ENCODE measurements at regions not wholly inside any gene's neighbourhood (a gene's known extent, or its start where the extent isn't known, plus 50 kb on each side); places are given as distances from the start of the nearest gene placed in this dataset.
A peak's percentile ranks its signal among the peaks of the same experiment; 100 is the strongest.

- no peak for TF ChIP-seq CTCF (IDR thresholded peaks at IDR 0.05; ENCODE audit: borderline replicate concordance, insufficient read depth, low read depth, low read length)
- H3K4me3 ChIP-seq (ENCODE audit: low read depth, low read length) = no peak overlapping the region
These were observed 62.1 kb upstream of the TEKT1 start for GRCh38 chr17:6893382-6894205.

- TF ChIP-seq CTCF (IDR thresholded peaks at IDR 0.05; ENCODE audit: borderline replicate concordance, insufficient read depth, low read depth, low read length) = peak; percentile 76
These were observed 62.6 kb upstream of the TEKT1 start for GRCh38 chr17:6894206-6894528.

GRCh38 chr17:6901086-6901485, 69.6 kb upstream of the TEKT1 start:
- H3K4me3 ChIP-seq (ENCODE audit: low read depth, low read length) = no peak overlapping the region
- no peak for TF ChIP-seq CTCF (IDR thresholded peaks at IDR 0.05; ENCODE audit: borderline replicate concordance, insufficient read depth, low read depth, low read length)

More at GRCh38 chr17:6894206-6894528, 62.6 kb upstream of the TEKT1 start:
- no peak overlapping the region for H3K4me3 ChIP-seq (ENCODE audit: low read depth, low read length)

GRCh38 chr17:6903326-6903900, 71.9 kb upstream of the TEKT1 start:
- no peak overlapping the region for H3K4me3 ChIP-seq (ENCODE audit: low read depth, low read length)
- no peak for TF ChIP-seq CTCF (IDR thresholded peaks at IDR 0.05; ENCODE audit: borderline replicate concordance, insufficient read depth, low read depth, low read length)

DNA sequence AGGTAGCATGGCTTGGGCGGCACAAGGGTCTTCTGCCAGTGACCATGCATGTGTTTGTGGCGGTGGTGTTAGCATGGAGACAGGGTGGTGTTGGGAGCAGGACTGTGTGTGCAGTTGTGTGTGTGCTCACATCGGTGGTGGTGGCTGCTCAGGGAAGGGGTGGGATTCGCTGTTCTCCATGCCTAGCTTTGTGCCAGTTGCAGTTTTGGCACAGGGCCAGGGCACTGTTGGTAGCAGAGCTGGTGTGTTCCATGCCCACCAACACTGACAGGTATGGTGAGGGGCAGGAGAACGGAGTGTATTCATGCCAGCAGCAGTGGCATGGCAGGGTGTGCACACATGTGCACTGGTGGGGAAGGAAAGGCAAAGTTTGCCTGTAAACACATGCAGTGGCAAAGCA, 77.3 kb upstream of the TEKT1 start:
- H3K4me3 ChIP-seq (ENCODE audit: low read depth, low read length) = no peak overlapping the region
- TF ChIP-seq CTCF (IDR thresholded peaks at IDR 0.05; ENCODE audit: borderline replicate concordance, insufficient read depth, low read depth, low read length) = no peak

DNA sequence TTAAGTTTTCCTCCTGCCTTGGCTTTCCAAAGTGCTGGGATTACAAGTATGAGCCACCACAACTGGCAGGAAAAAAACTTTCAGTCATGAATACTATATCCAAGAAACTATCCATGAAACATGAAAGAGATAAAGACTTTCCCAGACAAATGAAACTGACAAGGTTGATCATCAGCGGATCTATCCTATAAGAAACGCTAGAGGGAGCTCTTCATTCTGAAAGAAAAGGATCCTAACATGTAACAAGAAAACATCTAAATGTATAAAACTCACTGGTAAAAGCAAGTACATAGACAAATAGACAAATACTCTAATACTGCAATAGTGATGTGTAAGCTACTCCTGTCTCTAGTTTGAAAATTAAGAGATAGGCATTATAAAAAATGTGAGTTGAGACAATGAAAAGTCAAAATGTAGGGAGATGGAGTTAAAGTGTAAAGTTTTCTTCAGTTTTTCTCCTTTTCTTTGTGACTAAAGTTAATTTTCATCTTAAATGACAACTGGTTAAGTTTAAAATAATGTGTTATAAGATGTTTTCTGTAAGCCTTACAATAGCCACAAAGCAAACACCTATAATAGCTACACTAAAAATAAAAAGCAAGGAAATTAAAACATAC, 79.6 kb upstream of the TEKT1 start:
- no peak overlapping the region for H3K4me3 ChIP-seq (ENCODE audit: low read depth, low read length)
- TF ChIP-seq CTCF (IDR thresholded peaks at IDR 0.05; ENCODE audit: borderline replicate concordance, insufficient read depth, low read depth, low read length) = peak; percentile 49; the same call in 1 of the 2 replicates
